ENCODE measurements at regions not wholly inside any gene's neighbourhood (a gene's known extent, or its start where the extent isn't known, plus 50 kb on each side); places are given as distances from the start of the nearest gene placed in this dataset.

GRCh38 chr6:14464055-14464454 lies 346.5 kb downstream of the CD83 start:
- H2AFZ ChIP-seq (ENCODE audit: low read depth, low read length) = no peak overlapping the region
- H4K20me1 ChIP-seq (ENCODE audit: insufficient read depth) = no peaks in the 10 kb centered on the region
- no peak overlapping the region for H3K27ac ChIP-seq (ENCODE audit: low read length)
- no peaks in the 10 kb centered on the region for H3K36me3 ChIP-seq (ENCODE audit: insufficient read depth, low read length)
- H3K79me2 ChIP-seq (replicated peaks; ENCODE audit: insufficient read depth, low read length) = no peaks in the 10 kb centered on the region
- H3K9me3 ChIP-seq (ENCODE audit: low read length) = peaks cover 4% of the 10 kb centered on the region
- H3F3A ChIP-seq (ENCODE audit: insufficient read depth, low read length, poor library complexity, severe bottlenecking) = no peaks in the 10 kb centered on the region
- TF ChIP-seq REST (IDR thresholded peaks at IDR 0.05; ENCODE audit: borderline replicate concordance) (no peak), MXI1 (conservative IDR thresholded peaks at IDR 0.05; ENCODE audit: poor library complexity, severe bottlenecking) (no peak), SMC3 (conservative IDR thresholded peaks at IDR 0.05; ENCODE audit: poor library complexity) (no peak), RAD21 (conservative IDR thresholded peaks at IDR 0.05) (no peak), POLR2AphosphoS5 (IDR thresholded peaks at IDR 0.05) (no peak), EZH2 (IDR thresholded peaks at IDR 0.05; ENCODE audit: borderline replicate concordance, insufficient read depth, low read length, poor library complexity, severe bottlenecking) (no peak), TAF1 (IDR thresholded peaks at IDR 0.05; ENCODE audit: low read depth) (no peak), CTCF (IDR thresholded peaks at IDR 0.05; ENCODE audit: poor library complexity, severe bottlenecking) (no peak), EP300 (conservative IDR thresholded peaks at IDR 0.05; ENCODE audit: poor library complexity, severe bottlenecking) (no peak)
- no peak overlapping the region for H3K4me3 ChIP-seq (ENCODE audit: low read length)
- no peak overlapping the region for H3K4me2 ChIP-seq (ENCODE audit: low read length)
- H3K9ac ChIP-seq (ENCODE audit: low read length) = no peak overlapping the region
- no peaks in the 10 kb centered on the region for H3K27me3 ChIP-seq (ENCODE audit: insufficient read depth, low read depth, low read length)
- no peaks in the 10 kb centered on the region for H3K9me2 ChIP-seq (ENCODE audit: insufficient read depth, low read length)

- H2AFZ ChIP-seq (ENCODE audit: low read depth, low read length) = no peak overlapping the region
- no peaks in the 10 kb centered on the region for H3K9me2 ChIP-seq (ENCODE audit: insufficient read depth, low read length)
- H3K9me3 ChIP-seq (ENCODE audit: low read length) = peaks cover 4% of the 10 kb centered on the region
- TF ChIP-seq CTCF (IDR thresholded peaks at IDR 0.05; ENCODE audit: poor library complexity, severe bottlenecking) = no peak
- TF ChIP-seq REST (IDR thresholded peaks at IDR 0.05; ENCODE audit: borderline replicate concordance) = no peak
- TF ChIP-seq POLR2AphosphoS5 (IDR thresholded peaks at IDR 0.05) = no peak
- no peak for TF ChIP-seq EP300 (conservative IDR thresholded peaks at IDR 0.05; ENCODE audit: poor library complexity, severe bottlenecking)
- TF ChIP-seq SMC3 (conservative IDR thresholded peaks at IDR 0.05; ENCODE audit: poor library complexity) = no peak
- TF ChIP-seq EZH2 (IDR thresholded peaks at IDR 0.05; ENCODE audit: borderline replicate concordance, insufficient read depth, low read length, poor library complexity, severe bottlenecking) = no peak
- no peak for TF ChIP-seq TAF1 (IDR thresholded peaks at IDR 0.05; ENCODE audit: low read depth)
- no peak for TF ChIP-seq RAD21 (conservative IDR thresholded peaks at IDR 0.05)
- no peak overlapping the region for H3K4me3 ChIP-seq (ENCODE audit: low read length)
- H4K20me1 ChIP-seq (ENCODE audit: insufficient read depth) = no peaks in the 10 kb centered on the region
- no peak overlapping the region for H3K4me2 ChIP-seq (ENCODE audit: low read length)
- H3F3A ChIP-seq (ENCODE audit: insufficient read depth, low read length, poor library complexity, severe bottlenecking) = no peaks in the 10 kb centered on the region
- no peaks in the 10 kb centered on the region for H3K36me3 ChIP-seq (ENCODE audit: insufficient read depth, low read length)
- H3K27me3 ChIP-seq (ENCODE audit: insufficient read depth, low read depth, low read length) = no peaks in the 10 kb centered on the region
- no peak overlapping the region for H3K9ac ChIP-seq (ENCODE audit: low read length)
- H3K79me2 ChIP-seq (replicated peaks; ENCODE audit: insufficient read depth, low read length) = no peaks in the 10 kb centered on the region
- no peak overlapping the region for H3K27ac ChIP-seq (ENCODE audit: low read length)
Measured at GRCh38 chr6:14464716-14465115, 347.1 kb downstream of the CD83 start.
